GM23248 (cell line): ENCODE measurements at regions not wholly inside any gene's neighbourhood (a gene's known extent, or its start where the extent isn't known, plus 50 kb on each side); places are given as distances from the start of the nearest gene placed in this dataset.

Experiments used
- DNase-seq: peaks from one replicate; pipeline ENCODE4 v3.0.0-alpha.2; 2015
- H2AFZ ChIP-seq: fragments of 200-600 bp; sonication (generic); 2 replicates; pipeline ENCODE4 v1.6.1; 2016; ENCODE audit warnings: antibody characterized with exemption
- H3F3A ChIP-seq: fragments of 200-600 bp; sonication (generic); 2 replicates; pipeline ENCODE4 v1.6.1; 2016; ENCODE audit warnings: mild to moderate bottlenecking, antibody characterized with exemption, mixed run types; ENCODE audit not compliant: insufficient read depth
- H3K27ac ChIP-seq: fragments of 200-600 bp; sonication (generic); 2 replicates; pipeline ENCODE4 v1.5.1; 2016; ENCODE audit warnings: mild to moderate bottlenecking
- H3K27me3 ChIP-seq: fragments of 200-600 bp; sonication (generic); replicated peaks from 2 replicates; pipeline ENCODE4 v1.6.1; 2016; ENCODE audit warnings: mild to moderate bottlenecking; ENCODE audit not compliant: insufficient read depth
- H3K36me3 ChIP-seq: fragments of 200-600 bp; sonication (generic); 2 replicates; pipeline ENCODE4 v1.6.1; 2016; ENCODE audit warnings: low read depth, mild to moderate bottlenecking
- H3K4me1 ChIP-seq: fragments of 200-600 bp; sonication (generic); 2 replicates; pipeline ENCODE4 v1.6.1; 2016; ENCODE audit warnings: mild to moderate bottlenecking; ENCODE audit not compliant: insufficient read depth
- H3K4me2 ChIP-seq: fragments of 200-600 bp; sonication (generic); one replicate; pipeline ENCODE4 v1.6.1; 2016; ENCODE audit warnings: mild to moderate bottlenecking; ENCODE audit not compliant: unreplicated experiment
- H3K4me3 ChIP-seq: fragments of 200-600 bp; sonication (generic); 2 replicates; pipeline ENCODE4 v1.5.1; 2016; ENCODE audit warnings: mild to moderate bottlenecking
- H3K79me2 ChIP-seq: fragments of 200-600 bp; sonication (generic); 2 replicates; pipeline ENCODE4 v1.6.1; 2016; ENCODE audit warnings: mild to moderate bottlenecking; ENCODE audit not compliant: insufficient read depth
- H3K9ac ChIP-seq: fragments of 200-600 bp; sonication (generic); 2 replicates; pipeline ENCODE4 v1.6.1; 2016; ENCODE audit warnings: mild to moderate bottlenecking
- H3K9me2 ChIP-seq: fragments of 200-600 bp; sonication (generic); 2 replicates; pipeline ENCODE4 v1.6.1; 2016; ENCODE audit warnings: mixed run types, mild to moderate bottlenecking, moderate library complexity; ENCODE audit not compliant: insufficient read depth
- H3K9me3 ChIP-seq: fragments of 200-600 bp; sonication (generic); one replicate; pipeline ENCODE4 v1.6.1; 2017; ENCODE audit warnings: low read depth
- H4K20me1 ChIP-seq: fragments of 200-600 bp; sonication (generic); 2 replicates; pipeline ENCODE4 v1.6.0; 2016; ENCODE audit not compliant: insufficient read depth
- EZH2 ChIP-seq: fragments of 200-600 bp; sonication (generic); IDR thresholded peaks from 2 replicates; pipeline ENCODE4 v1.6.1; 2018; ENCODE audit warnings: antibody characterized with exemption, mild to moderate bottlenecking; ENCODE audit not compliant: insufficient read depth, poor library complexity, severe bottlenecking
- EZH2phosphoT487 ChIP-seq: fragments of 200-600 bp; sonication (generic); IDR thresholded peaks from 2 replicates; pipeline ENCODE4 v1.6.1; 2018; ENCODE audit warnings: antibody characterized with exemption, moderate library complexity, mild to moderate bottlenecking, low read depth; ENCODE audit not compliant: insufficient read depth
- WGBS, 2 experiments: methylation state at CpG; one replicate each; pipeline ENCODE4 v1.1.6; 2015 to 2017; ENCODE audit warnings: low lambda C conversion rate in 2 of 2, low coverage in 1 of 2; ENCODE audit errors: missing lambda C conversion rate in 2 of 2; 5-methylcytosine and 5-hydroxymethylcytosine counted together
- in situ Hi-C: fragments of 300-500 bp; cut with MboI; formaldehyde crosslinking; loops from 2 replicates; pipeline ENCODE4 v1.15.0; 2020

DNA sequence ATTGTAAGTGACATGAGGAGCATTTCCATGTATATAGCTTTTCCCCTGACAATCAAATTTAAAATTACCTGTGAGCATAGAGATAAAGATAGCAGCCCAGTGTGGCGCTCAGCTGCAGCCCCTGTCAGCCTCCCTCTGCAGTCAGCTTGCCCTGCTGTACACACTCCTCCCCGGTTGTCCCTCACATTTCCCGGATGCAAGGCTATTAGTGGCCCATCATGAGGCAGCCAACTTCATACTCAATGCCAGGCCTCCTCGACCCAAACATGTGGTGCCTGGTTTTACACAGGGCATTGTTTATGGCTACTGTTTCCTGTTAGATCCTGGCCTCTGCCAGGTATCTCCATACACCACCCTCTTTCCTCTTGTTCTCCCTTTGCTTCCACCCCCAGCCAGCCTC lies 116.1 kb upstream of the SH3BP4 start:
- H3K4me3 ChIP-seq, result no peak overlapping the region
- H4K20me1 ChIP-seq, result no peaks in the 10 kb centered on the region
- H3K27ac ChIP-seq, result no peak overlapping the region
- no peaks in the 10 kb centered on the region for H3K9me2 ChIP-seq
- DNase-seq, result no peak
- no peak overlapping the region for H3K9ac ChIP-seq
- no peaks in the 10 kb centered on the region for H3K79me2 ChIP-seq
- no peak overlapping the region for H2AFZ ChIP-seq
- H3K4me1 ChIP-seq, result peaks cover 16% of the 10 kb centered on the region
- no peak for TF ChIP-seq EZH2
- no peak for TF ChIP-seq EZH2phosphoT487
- no peaks in the 10 kb centered on the region for H3K27me3 ChIP-seq
- peaks cover 5% of the 10 kb centered on the region; the same call in 1 of the 2 replicates for H3F3A ChIP-seq
- H3K36me3 ChIP-seq, result no peaks in the 10 kb centered on the region
- in situ Hi-C loops, result no loop called here
- 88% methylated on average over 4 of the region's 4 CpGs for WGBS, 2 experiments
- H3K9me3 ChIP-seq, result no peaks in the 10 kb centered on the region
- no peak overlapping the region for H3K4me2 ChIP-seq

DNA sequence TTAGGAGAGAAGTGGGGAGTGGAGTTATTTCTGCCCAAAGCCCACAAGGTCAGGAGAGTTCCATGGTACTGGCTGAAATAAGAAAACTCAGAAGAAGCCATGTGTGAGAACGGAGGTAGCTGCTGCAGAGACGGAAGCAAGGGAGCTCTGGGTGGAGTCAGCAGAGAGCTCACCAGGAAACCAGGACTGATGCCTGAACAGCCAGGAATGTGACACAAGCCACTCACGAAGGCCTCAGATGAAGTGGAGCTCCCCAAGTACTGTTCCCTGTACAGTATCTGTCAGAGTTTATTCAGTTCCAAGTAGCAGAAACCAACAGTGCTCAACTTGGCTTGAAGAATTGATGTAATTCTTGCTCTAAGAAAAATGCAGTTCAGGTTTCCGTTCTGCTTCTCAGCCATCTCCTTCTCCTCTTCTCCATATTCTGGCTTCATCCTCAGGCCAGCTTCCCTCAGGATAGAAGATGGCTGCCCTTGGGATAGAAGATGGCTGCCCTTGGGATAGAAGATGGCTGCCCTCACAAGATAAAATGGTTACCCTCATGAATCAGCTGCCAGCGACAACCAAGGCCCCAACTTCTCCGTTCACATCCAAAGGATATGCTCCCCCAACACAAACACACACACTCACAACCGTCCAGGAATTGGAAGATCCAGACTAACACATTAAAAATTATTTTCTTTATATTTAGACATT lies 117.4 kb upstream of the SH3BP4 start:
- peaks cover 2% of the 10 kb centered on the region; the same call in 1 of the 2 replicates for H3K4me1 ChIP-seq
- no peaks in the 10 kb centered on the region for H3F3A ChIP-seq
- no peak for TF ChIP-seq EZH2phosphoT487
- no peak for TF ChIP-seq EZH2
- no peak overlapping the region for H3K4me3 ChIP-seq
- no peak overlapping the region for H3K9ac ChIP-seq
- H3K9me3 ChIP-seq, result no peaks in the 10 kb centered on the region
- no peak overlapping the region for H3K4me2 ChIP-seq
- DNase-seq, result no peak
- H3K27ac ChIP-seq, result no peak overlapping the region
- H3K79me2 ChIP-seq, result no peaks in the 10 kb centered on the region
- H3K9me2 ChIP-seq, result no peaks in the 10 kb centered on the region
- WGBS, 2 experiments, result 89 to 93% methylated on average over 7 of the region's 7 CpGs
- no peaks in the 10 kb centered on the region for H3K27me3 ChIP-seq
- H3K36me3 ChIP-seq, result no peaks in the 10 kb centered on the region
- H4K20me1 ChIP-seq, result no peaks in the 10 kb centered on the region
- H2AFZ ChIP-seq, result no peak overlapping the region
- in situ Hi-C loops, result no loop called here

DNA sequence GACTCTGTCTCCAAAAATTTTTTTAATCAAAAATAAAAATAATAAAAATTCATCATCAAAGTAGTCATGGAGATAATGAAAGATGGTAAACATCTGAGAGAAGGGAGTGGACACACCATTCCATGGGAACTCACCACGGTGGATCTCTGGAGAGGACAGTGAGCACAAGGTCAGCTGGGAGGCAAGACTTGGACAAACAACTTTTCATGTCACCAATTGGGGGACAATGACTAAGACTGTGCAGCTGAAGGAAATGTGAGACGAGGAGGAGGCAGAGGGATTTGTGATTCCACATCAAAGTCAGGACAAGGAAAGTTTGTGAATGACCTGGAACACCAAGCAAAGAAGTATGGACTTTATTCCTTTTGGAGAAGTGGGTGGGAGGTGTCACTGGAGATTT lies 121.0 kb upstream of the SH3BP4 start:
- 69 to 82% methylated on average over 2 of the region's 2 CpGs for WGBS, 2 experiments
- no peaks in the 10 kb centered on the region for H4K20me1 ChIP-seq
- no peaks in the 10 kb centered on the region for H3K9me2 ChIP-seq
- no peak overlapping the region for H3K9ac ChIP-seq
- H3K4me2 ChIP-seq, result no peak overlapping the region
- no peak overlapping the region for H2AFZ ChIP-seq
- TF ChIP-seq EZH2phosphoT487, result no peak
- no peaks in the 10 kb centered on the region for H3K27me3 ChIP-seq
- H3K36me3 ChIP-seq, result no peaks in the 10 kb centered on the region
- H3K4me1 ChIP-seq, result no peaks in the 10 kb centered on the region
- no peak for DNase-seq
- H3K79me2 ChIP-seq, result no peaks in the 10 kb centered on the region
- H3K4me3 ChIP-seq, result no peak overlapping the region
- H3F3A ChIP-seq, result no peaks in the 10 kb centered on the region
- no peak overlapping the region for H3K27ac ChIP-seq
- H3K9me3 ChIP-seq, result no peaks in the 10 kb centered on the region
- in situ Hi-C loops, result no loop called here

DNA sequence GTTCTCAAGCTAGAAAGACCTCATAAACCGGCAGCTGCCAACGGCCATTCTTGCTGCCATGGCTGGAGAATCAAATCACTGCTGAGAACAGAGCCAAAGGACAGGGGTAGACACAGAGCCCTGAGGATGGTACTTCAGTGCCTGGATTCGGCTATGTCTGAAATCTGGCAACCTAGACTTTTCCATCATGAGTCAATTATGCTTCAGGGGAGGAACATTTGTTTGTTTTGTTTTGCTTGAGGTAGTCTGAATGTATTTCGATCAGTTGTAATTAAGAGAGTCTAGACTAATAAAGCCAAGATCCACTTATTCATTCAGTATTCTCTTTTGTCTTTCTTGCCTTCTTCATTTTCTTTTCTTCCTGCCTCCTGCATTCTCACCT lies 122.8 kb upstream of the SH3BP4 start:
- no peak for DNase-seq
- in situ Hi-C loops, result no loop called here
- Histone ChIP-seq H4K20me1 (no peaks in the 10 kb centered on the region), H3F3A (peaks cover 8% of the 10 kb centered on the region), H3K4me3 (no peak overlapping the region), H3K4me2 (no peak overlapping the region), H3K79me2 (no peaks in the 10 kb centered on the region), H3K4me1 (peaks cover 13% of the 10 kb centered on the region), H3K36me3 (no peaks in the 10 kb centered on the region), H3K27ac (no peak overlapping the region), H3K9me3 (no peaks in the 10 kb centered on the region), H3K9me2 (no peaks in the 10 kb centered on the region), H3K9ac (no peak overlapping the region), H3K27me3 (no peaks in the 10 kb centered on the region), H2AFZ (no peak overlapping the region)
- 72 to 81% methylated on average over 4 of the region's 4 CpGs for WGBS, 2 experiments
- TF ChIP-seq EZH2 (no peak), EZH2phosphoT487 (no peak)
